Pulmonary artery endothelial cell (primary cell): ENCODE measurements at regions not wholly inside any gene's neighbourhood (a gene's known extent, or its start where the extent isn't known, plus 50 kb on each side); places are given as distances from the start of the nearest gene placed in this dataset.

ENCODE experiments used
- DNase-seq: peaks from one replicate; pipeline ENCODE4 v3.0.0-alpha.2; 2011; ENCODE audit warnings: low read depth, low spot score

DNA sequence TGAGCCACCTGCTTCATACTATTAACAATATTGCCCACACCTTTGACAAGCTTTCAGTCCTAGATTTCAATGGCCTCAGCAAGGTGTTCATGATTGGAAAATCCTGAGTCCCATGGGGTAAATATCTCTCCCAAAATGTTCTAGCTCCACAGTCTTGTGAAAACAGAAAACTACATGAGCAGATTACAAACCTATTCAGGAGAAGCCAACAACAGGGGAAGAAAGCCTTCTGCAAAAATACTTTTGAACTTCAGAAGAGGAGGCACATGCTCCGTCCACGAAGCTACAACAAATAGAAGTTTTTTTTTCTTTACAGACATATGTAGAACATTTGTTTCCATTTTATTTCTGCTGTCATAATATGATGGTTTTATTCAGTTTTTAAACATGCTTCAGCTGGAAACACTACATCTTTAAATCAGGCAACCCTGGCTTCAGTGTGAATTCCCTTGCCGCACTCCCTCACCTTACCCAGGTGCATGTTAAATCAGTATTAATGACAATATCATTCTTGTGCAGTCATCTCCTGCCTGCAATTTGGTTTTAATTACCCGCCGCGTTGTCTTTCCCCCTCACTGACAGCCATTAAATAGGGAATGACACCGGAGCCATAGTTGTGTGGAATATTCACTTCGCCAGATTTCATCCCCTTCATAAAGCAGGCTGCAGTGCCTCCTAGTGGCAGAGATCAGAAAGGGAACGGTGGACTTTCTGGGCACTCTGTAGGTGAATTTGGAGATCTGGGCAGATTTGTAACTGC is 725.5 kb upstream of the ARRDC4 start:
- DNase-seq: peak; percentile 19

DNA sequence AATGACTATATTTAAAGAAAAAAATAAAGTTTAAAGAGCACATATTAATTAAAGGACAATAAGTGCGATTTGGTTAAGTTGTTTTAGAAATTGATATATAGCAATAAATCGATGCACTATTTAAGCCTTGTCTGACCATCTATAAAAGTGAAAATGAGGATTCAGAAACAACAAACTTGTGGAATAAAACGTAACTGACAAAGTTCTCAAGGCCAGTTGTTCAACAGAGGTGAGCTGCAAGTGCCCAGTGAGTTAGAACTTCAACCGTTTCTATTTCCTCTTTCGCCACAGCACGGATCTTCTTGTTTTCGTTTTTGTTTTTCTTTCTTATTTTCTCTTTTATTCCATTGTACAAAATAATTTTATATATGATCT is 724.9 kb upstream of the ARRDC4 start:
- no peak for DNase-seq

DNA sequence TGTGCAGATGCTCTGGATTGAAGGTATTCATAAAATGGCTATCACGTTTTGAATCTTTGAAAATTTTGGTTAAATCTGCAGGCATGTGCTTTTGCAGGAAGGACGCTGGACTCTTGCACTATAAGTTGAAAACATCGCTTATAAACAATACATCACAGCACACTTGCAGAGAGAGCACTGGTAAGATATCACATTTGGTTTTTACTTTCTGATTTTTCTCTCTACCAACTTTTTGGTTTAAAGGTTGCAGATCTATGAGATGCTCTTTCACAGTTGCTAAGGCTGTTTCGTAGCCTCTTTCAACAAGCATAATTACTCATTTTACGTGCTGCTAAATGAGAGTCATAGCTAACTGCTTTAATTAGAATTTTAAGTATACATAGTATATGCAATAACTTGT is 724.4 kb upstream of the ARRDC4 start:
- no peak for DNase-seq

DNA sequence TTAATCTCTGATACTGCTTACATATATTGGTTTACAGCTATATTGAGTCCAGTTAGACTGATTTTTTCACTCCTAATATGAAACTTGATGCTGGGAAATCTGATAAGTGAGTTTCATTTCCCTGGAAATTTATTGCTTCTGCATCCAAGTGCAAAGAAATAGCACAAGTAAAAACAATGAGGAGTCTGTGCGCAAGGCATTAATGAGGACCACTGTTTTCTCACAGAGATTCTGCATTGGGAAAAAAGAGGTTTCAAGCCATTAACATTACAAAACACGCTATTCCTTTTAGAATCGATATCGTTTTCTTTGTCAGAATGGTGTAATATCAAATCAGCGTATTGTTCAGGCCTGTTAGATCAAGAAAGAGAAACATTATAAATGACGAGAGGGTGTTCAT is 723.3 kb upstream of the ARRDC4 start:
- DNase-seq: no peak

DNA sequence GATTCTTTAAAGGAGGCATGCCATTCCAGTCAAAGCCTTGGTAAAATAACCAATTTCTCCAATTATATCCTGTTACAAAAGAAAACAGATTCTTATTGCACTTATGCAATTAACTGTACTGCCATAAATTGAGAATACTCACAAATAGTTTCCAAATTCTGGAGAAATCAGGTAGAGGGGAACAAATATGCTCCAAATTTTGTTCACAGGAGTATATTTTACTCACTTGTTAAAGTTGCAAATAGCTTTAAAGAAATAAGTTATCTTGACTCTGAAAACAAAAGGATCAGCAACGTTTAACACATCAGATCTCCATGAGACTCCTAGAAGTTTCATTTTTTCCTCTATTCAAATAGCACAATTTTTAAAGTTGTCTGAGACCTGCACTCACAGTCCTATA is 712.1 kb upstream of the ARRDC4 start:
- no peak for DNase-seq

DNA sequence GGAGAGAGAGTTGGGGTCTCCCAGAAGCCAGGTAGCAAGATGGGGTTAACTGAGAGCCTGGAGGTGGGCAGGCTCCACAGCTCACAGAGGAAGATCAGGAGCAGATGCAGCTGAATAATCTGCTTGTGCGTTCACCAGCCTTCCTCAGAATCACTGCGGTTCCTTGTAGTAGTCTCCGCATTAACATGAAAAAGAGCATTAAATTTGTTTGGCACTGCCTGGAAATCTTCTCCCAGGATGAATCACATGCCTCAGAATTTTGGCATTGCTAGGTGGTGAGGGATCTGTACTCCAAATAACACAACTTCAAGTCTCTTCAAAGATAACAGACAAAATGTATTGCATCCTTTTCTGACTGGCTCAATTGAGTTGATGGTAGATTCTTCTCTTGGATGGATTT is 700.6 kb upstream of the ARRDC4 start:
- no peak for DNase-seq

DNA sequence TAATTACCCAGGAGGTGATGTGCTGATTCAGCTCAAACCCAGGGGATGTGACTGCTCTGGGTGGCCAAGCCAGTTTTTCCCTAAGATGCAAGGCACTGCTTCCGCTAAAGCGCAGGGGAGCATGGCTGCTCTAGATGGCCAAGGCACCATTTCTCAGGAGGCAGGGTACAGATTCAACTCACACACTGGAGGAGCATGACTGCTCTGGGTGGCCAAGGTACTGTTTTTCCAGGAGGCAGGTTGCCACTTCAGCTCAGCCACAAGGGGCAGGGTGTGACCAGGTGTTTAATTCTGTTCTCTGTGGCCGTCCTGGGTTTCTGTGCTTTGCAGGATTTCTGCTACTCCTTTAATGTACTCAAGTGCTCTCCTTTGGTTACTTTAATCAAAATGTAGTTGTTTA is 659.3 kb upstream of the ARRDC4 start:
- no peak for DNase-seq

DNA sequence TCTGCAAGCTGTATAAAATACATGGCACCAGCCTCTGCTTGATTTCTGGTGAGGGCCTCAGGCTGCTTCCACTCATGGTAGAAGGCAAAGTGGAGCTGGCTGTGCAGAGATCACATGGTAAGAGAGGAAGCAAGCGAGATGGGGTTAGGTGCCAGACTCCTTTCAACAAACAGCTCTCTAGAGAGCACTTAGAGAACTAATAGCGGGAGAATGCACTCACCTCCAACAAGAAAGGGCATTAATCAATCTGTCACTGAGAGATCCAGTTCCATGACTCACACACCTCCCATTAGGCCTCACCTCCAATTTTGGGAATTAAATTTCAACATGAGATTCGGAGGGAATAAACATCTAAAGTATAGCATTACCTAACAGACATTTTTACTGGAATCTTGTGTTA is 644.1 kb upstream of the ARRDC4 start:
- no peak for DNase-seq

DNA sequence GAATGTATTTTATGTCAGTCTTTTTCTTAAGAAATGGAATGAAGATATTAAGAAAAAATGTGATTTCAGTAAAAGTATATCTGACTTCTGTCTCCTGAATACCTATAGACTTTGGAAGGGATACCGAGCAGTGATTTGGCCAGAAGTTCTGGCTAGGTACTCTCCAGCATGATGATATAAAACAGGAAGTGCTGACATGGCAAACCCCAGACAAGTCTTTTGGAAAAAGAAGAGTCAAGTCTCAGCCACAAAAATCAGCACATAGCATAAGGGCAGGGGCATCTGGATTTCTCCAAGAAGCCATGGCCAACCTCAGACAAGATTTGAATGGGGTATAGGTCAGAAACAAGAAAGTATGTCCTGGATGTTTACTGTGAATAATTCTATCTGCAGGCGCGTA is 643.3 kb upstream of the ARRDC4 start:
- no peak for DNase-seq

DNA sequence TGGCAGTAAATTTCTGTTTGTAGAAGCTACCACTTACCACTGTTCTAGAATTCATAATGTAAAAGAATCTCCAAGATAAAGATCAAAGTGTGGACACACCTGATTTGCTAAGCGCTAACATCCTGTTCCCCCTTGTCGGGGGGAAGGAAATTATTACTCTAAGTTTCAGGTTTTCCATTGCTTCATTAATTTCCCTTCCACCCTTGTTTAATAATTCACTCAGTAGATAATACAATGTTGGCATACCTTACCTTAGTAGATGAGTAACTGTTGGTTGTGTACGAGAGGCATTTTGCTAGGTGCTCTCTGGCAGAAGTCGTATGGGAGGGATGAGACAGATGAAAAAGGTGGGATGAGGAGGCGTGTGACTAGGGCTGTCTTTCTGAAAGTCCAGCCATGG is 641.2 kb upstream of the ARRDC4 start:
- DNase-seq: no peak

DNA sequence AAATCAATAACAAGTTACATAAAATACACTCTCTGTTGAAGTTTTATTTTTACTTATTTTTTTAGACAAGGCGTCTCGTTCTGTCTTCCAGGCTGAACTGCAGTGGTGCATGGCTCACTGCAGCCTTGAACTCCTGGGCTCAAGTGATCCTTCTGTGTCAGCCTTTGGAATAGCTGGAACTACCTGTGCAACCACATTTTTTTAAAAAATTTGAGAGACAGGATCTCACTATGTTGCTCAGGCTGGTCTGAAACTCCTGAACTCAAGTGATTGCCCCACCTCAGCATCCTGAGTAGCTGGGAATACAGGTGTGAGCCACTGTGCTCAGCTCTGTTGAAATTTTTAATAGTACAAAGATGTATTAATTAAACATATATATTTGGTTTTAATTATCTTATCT is 614.3 kb upstream of the ARRDC4 start:
- no peak for DNase-seq

DNA sequence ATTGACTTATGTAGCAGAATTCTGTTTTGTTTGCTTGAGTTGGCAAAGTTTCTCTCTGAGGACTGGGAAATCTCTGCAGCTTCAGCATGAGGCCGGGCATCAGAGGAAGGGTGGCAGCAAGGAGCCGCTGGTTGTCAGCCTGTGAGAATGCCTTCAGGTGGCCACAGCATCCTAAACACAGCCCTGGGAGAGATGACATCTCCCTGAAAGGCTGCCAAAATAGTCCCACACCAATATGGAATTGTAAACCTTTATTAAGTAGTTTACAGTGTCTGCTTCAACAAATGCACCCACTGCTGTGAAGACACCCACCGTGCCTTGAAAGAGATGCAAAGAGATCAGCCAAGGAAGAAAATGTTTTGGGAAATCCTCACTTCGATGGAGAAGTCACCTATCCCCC is 609.7 kb upstream of the ARRDC4 start:
- no peak for DNase-seq

DNA sequence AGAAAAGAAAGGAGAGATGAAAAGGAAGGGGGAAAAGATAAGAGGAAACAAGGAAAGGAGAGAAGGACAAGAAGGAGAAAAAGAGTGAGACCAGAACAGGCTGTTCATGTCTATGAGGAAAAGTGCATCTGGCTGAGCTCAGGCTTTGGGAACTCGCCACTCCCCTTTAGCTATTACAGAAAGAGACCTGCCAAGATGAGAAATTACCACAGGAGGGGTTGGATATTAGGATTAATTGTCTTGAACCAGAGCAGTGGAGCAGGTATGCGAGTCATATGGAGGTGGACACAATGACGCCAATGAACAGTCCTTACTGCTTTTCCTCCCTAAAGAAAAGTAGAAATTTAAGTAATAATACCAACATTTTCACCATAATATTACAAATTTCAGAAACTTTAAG is 577.0 kb upstream of the ARRDC4 start:
- no peak for DNase-seq

DNA sequence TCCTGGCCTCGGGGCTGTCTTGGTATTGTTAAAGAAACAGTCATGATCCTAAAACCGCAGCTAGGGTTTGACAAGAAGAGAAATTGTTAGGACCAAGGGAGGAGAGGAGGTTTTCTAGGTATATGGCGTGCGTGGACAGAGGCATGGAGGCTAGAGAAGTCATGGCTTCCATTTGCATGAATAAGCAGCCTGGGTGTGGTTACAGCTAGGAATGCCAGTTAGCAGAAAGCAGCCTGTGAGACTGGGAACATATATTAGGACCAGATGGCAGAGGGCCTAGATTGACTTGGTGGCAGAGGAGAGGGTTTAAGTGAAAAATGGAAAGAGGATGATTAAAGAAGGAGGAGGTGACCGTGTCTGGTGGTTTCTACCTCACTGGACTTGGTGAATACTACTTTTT is 573.6 kb upstream of the ARRDC4 start:
- no peak for DNase-seq

DNA sequence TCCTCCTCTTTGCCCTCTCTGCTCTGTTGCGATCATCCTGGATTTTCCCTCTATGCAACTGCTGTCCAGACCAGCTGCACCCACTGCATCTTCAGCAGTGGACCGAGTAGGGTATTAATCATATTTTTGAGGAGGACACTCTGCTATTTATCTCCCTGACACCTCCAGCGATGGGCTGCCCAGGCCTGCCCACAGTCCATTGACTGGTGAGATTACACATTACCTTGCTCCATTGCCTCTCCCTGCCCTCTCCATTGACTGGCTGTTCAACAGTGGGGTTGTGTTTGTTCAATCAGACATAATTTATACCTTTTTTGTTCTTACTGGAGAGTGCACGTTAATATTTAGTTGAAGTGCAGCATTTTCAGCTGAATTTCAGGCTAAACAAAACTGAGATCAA is 559.3 kb upstream of the ARRDC4 start:
- DNase-seq: no peak

DNA sequence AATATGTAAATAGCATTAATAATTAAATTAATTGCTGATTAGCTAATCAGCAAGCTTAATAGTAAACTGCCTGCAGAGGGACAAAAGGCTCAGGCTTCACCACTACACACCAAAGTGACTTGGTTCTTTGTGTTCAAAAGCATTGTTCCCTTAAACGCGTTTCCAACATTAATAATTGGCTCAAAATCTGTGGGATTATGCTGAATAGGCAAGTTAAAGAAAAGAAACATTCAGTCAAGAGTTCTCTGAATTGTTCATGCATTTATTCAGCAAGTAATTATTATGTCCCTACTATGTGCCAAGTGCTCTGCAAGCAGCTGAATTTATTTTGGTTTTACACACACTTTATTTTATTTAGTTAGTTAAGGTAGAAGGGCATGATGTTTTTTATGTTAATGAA is 558.5 kb upstream of the ARRDC4 start:
- no peak for DNase-seq

DNA sequence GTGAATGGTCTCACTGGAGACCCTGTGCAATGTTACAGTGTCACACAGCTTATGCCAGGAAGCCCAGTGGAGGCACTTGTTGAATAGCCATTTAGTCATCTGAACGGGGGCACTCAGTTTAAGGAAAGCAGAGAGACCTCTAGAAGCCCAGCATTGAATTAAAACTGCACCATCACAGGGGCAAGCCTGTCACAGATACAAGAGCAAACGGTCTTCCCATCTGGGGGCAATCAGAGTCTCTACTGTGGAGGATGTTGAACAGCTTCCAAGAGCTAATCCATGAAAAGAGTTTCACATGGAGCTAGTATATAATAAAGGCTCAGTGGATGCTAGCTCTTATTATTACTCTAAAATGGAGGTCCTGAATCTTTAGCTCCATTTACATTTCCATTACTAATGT is 553.7 kb upstream of the ARRDC4 start:
- DNase-seq: no peak

DNA sequence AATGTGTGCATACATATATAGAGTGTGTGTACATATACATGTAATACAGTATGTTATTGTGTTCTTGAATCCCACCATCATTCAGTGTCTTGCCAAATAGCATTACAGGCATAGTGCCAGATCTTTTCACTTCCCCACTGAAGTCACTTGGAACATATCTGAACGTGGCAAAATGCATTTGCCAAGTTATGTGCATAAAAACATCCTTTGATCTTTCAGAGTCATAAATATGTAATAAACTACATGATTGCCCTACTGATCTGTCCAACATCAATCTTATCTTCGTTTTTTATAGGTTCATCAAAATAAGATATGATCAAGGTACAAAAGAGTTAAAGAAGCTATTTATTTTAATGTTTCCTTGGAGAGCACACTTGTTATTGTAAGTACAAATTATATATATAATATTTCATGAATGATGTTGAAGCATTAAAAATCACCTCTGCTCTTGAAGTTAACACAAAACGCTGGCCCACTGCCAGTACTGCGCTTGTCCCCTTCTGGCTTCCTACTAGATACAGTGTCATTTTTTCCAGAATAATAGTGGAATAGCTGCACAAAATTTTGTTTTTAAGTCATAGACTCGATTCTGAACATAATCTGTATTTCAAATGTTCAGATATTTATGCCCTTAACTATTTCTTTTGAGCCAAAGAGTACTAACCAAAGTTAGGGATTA is 549.5 kb upstream of the ARRDC4 start:
- DNase-seq: no peak

DNA sequence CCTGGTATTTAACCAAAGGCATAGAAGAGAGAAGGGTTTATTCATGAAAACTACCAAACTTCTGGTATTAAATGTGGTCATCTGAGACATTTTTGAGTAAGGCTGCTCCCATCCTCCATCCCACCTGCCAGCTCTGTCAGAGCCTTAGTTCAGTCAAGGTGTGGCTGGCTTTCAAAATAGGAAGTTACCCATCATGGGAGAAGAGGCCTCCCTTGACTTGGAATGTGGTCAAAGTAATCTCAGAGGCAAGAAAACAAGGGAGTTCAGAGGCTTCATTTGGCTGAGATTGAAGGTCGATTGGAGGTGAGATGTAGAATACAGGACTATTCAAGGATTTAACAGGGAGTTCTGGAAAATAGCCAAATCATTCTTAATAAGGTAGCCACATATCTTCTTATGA is 540.4 kb upstream of the ARRDC4 start:
- DNase-seq: no peak

DNA sequence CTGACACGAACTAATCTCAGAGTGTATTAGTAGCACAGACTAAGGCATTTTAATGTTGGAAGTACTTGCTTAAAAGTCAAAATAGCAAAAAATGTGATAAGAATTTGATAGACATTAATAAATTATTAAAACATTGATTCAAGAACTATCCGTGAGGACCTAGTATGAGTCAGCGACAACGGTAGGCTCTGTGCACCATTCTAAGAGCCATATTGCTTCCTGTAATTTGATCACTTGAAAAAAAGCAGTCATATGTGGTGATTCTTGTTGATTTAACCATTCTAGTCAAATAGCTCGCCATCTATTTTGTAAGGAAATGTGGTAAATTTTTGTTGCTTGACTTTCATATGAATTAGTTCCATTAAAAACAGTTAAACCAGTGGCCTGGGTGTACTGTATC is 534.9 kb upstream of the ARRDC4 start:
- no peak for DNase-seq

DNA sequence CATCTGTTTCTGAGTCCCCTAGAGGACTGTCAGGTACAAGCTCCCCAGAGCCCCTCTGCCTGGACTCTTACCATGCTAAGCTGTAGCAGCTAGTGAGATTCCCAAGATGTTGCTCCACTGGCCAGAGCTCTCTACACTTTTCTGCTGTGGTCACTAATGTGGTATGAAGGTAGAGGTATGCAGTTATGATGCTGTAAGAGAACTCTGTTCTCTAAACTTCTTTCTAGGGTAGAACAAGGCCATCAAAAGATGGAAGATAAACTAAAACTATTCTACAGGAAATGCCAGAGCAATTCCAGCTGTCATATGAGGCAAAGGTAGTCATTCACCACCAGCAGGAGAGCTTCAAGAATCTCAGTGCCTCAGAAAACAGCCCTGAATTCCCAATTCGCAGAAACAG is 517.4 kb upstream of the ARRDC4 start:
- no peak for DNase-seq

DNA sequence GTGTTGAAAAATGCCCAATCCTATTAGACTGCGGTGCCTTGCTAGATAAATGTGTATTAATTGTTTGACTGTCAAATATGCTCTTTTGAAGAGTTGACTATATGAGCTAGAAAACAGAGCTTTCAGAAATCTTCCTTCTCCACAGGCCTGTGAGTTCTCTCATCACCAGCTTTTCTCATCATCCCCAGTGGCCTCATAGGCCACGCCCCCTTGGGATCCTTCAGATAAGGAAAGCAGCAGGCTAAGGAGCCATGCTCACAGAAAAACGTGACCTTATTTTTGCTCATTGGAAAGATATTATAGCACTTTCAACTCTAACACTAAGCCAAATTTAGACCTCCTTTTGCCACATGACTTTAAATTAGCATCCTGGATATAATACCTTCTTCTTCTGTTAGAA is 514.4 kb upstream of the ARRDC4 start:
- DNase-seq: no peak

DNA sequence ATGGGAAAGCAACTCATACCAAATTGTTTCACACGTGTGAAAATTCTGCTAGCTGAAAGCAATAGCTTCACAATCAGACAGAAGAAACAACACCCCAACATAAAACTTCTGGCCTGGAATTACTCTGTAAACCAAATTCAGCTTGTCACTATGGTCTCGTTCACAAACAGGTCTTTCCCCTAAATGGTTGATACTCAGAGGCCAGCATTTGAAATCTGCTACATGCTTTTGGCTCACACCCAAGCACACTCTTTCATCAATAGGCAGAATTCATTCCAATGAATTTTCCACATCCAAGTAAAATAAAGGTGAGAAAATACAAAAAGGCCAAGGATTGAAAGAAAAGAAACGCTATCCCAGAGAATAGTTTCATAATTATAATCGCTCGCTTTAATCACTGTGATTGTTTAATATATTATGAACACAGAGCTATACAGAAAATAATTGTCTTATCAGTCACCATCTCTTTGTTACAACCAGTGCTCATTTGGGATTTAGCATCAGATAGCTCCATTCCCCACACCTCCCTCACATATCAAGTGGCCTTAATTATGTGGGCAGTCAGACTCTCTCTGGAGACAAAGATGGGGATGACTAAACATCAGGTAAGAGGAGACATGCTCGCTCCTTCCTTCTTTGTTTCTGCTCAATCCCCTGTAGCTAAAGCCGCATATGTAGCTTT is 503.8 kb upstream of the ARRDC4 start:
- no peak for DNase-seq
